ENCODE measurements at regions not wholly inside any gene's neighbourhood (a gene's known extent, or its start where the extent isn't known, plus 50 kb on each side); places are given as distances from the start of the nearest gene placed in this dataset.

DNA sequence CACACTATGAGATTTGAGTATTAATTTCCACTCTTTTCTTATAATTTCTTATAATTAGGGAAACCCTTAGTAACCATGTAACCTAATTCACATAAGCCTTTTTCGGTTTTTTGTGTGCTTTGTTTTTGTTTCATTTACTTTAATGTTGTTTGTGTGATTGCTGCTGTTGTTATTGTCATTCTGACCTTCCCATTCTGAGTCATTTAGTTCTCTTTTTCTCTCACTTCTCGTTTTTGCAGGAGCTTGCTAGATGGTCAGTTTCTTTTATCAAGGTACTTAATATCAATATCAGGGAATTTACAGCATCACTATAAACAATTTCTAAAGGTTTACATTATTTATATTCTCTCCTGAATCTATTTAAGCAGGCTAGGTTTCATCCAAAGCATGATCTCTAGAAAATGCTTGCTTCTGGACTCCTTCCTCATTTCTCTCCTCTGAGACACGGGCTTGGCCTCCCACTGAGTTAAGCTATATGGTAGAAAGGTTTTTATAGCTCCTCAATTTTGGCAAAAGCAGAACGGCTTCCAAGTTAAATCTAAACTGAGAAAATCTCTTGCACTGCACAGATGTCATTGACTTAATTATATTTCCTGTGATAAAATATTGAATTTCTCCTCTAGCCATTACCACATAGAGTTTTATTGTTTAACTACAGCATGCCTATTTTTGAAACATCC lies 534.2 kb downstream of the NSUN3 start:
- TF ChIP-seq, protein P1, sequence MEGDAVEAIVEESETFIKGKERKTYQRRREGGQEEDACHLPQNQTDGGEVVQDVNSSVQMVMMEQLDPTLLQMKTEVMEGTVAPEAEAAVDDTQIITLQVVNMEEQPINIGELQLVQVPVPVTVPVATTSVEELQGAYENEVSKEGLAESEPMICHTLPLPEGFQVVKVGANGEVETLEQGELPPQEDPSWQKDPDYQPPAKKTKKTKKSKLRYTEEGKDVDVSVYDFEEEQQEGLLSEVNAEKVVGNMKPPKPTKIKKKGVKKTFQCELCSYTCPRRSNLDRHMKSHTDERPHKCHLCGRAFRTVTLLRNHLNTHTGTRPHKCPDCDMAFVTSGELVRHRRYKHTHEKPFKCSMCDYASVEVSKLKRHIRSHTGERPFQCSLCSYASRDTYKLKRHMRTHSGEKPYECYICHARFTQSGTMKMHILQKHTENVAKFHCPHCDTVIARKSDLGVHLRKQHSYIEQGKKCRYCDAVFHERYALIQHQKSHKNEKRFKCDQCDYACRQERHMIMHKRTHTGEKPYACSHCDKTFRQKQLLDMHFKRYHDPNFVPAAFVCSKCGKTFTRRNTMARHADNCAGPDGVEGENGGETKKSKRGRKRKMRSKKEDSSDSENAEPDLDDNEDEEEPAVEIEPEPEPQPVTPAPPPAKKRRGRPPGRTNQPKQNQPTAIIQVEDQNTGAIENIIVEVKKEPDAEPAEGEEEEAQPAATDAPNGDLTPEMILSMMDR (IDR thresholded peaks at IDR 0.05; ENCODE audit: low read depth, low read length), result no peak
- no peak for TF ChIP-seq EZH2phosphoT487 (IDR thresholded peaks at IDR 0.05; ENCODE audit: low read depth)
